ENCODE measurements at regions not wholly inside any gene's neighbourhood (a gene's known extent, or its start where the extent isn't known, plus 50 kb on each side); places are given as distances from the start of the nearest gene placed in this dataset.

GRCh38 chr4:31946456-31946855 is 1226.3 kb downstream of the PCDH7 start:
- DNase-seq (ENCODE audit: low read depth in 3 of 3) = no peak

GRCh38 chr4:31947101-31947500 is 1226.9 kb downstream of the PCDH7 start:
- no peak for DNase-seq (ENCODE audit: low read depth in 3 of 3)

GRCh38 chr4:31949045-31949444 is 1228.9 kb downstream of the PCDH7 start:
- no peak for DNase-seq (ENCODE audit: low read depth in 3 of 3)

GRCh38 chr4:31955346-31955745 is 1235.2 kb downstream of the PCDH7 start:
- no peak for DNase-seq (ENCODE audit: low read depth in 3 of 3)

DNA sequence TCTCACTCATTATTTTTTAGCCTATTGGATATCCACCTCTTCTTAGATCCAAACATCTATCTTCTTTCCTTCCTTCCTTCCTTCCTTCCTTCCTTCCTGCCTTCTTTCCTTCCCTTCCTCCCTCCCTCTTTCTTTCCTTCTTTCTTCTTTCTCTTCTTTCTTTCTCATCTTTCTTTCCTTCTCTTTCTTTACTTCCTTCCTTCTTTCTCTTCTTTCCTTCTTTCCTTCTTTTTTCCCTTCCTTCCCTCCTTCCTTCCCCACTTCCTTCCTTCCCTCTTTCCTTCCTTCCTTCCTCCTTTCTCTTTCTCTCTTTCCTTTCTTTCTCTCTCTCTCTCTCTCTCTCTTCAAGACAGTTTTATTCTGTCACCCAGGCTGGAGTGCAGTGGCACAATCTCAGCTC is 1239.8 kb downstream of the PCDH7 start:
- no peak for DNase-seq (ENCODE audit: low read depth in 3 of 3)

DNA sequence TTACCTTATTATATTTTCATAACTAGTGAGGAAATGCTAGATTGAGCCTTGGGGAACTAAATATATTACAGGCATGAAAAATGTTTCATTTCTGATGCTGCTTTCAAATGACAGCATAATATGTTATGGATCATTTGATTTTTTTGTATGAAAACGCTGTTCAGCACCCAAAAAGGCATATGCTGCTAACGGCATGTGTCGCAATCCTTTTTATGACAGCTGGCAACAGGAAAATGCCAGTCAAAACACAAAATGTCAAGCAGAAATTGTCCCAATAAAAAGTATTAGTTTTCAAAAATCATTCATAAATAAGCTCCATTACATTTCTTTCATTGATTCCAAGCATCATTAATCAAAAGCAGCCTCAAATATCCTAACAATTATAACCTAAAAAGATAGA is 1244.5 kb downstream of the PCDH7 start:
- no peak for DNase-seq (ENCODE audit: low read depth in 3 of 3)

DNA sequence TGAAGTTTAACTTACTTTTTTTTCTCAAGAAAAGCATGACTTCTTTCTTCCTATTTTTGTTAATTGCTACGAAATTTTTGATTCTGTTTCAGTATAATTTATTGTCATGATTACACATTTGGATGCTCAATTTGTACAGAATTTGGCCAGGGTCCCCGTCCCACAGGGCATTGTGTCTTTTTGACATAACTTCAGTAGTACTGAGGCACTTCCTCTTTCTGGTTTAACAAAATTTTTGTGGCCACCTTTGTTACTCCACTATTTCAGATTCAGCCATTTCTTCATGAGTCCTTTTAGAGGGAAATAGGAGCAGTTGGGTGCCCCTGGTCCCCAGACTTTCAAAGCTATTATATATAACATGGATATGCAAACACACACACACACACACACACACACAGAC is 1248.7 kb downstream of the PCDH7 start:
- DNase-seq (ENCODE audit: low read depth in 3 of 3) = no peak

DNA sequence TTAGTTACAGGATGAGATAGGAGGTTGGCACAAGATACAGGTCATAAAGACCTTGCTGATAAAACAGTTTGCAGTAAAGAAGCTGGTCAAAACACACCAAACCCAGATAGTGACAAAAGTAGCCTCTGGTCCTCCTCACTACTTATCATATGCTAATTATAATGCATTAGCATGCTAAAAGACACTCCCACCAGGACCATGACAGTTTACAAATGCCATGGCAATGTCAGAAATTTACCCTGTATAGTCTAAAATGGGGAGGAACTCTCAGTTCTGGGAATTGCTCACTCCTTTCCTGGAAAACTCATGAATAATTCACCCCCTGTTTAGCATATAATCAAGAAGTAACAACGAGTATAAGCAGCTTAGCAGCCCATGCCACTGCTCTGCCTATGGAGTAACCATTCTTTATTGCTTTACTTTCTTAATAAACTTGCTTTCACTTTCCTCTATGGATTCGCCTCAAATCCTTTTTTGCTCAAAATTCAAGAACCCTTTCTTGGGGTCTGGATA is 1254.4 kb downstream of the PCDH7 start:
- no peak for DNase-seq (ENCODE audit: low read depth in 3 of 3)

DNA sequence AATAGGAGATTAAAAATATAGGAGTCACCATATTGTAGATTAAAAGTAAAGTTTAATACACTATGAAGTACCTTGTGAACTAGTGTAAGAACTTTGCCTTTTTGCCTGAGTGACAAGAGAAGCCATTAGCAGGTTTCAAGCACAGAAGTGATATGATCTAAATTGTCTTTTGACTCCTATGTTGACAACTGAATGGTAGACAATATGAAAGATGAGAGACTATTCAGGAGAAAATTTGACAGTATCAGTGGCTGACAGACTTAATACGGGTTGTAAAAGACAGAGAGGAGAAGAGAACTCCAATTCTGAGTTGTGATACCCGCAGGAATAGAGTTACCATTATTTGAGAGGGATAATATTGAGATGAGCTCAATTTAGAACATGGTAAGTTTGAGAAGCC is 1259.8 kb downstream of the PCDH7 start:
- no peak for DNase-seq (ENCODE audit: low read depth in 3 of 3)

- DNase-seq (ENCODE audit: low read depth in 3 of 3) = no peak
Observed at GRCh38 chr4:31983246-31983645, 1263.1 kb downstream of the PCDH7 start.

- DNase-seq (ENCODE audit: low read depth in 3 of 3) = no peak
Observed at GRCh38 chr4:31983677-31984076, 1263.5 kb downstream of the PCDH7 start.

DNA sequence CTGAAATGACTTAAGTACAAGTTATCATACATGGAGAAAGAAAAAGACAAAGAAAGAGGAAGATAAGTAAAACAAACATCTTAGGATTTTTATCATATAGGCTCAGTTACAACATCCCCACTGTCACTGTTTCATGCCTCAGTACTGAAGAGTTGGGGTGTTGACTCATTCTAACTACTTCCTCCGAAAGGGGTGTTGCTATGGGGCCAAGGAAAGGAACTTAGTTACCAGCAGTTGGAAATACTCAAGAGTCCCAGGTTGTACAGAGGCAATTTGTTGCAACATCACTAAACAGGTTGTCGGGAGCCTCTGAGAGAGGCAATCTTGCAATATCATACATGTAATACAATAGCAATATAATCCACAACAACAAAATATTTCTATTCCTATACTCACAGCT is 1264.7 kb downstream of the PCDH7 start:
- DNase-seq (ENCODE audit: low read depth in 3 of 3) = no peak

- no peak for DNase-seq (ENCODE audit: low read depth in 3 of 3)
Observed at GRCh38 chr4:31995943-31996901, 1276.1 kb downstream of the PCDH7 start.

GRCh38 chr4:31998807-31999206 is 1278.6 kb downstream of the PCDH7 start:
- no peak for DNase-seq (ENCODE audit: low read depth in 3 of 3)

DNA sequence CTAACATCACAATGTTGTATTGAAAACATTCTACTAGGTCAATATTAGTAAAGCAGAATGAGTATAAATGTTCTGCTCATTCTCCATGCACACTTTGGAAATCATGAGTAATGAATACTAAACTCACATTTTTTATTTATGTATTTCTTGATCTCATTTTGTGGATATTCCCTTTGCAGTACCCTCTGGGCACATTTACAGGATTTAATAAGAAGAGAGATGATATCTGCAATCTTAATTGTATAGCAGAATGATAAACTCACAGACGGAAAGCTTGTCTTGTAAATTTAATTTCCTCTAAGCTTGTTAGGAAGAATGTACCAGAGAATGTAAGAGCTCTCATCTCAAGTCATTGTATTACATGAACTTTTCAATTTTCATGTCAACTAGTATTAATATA is 1279.7 kb downstream of the PCDH7 start:
- no peak for DNase-seq (ENCODE audit: low read depth in 3 of 3)

GRCh38 chr4:32000846-32001488 is 1280.8 kb downstream of the PCDH7 start:
- DNase-seq (ENCODE audit: low read depth in 3 of 3) = no peak

DNA sequence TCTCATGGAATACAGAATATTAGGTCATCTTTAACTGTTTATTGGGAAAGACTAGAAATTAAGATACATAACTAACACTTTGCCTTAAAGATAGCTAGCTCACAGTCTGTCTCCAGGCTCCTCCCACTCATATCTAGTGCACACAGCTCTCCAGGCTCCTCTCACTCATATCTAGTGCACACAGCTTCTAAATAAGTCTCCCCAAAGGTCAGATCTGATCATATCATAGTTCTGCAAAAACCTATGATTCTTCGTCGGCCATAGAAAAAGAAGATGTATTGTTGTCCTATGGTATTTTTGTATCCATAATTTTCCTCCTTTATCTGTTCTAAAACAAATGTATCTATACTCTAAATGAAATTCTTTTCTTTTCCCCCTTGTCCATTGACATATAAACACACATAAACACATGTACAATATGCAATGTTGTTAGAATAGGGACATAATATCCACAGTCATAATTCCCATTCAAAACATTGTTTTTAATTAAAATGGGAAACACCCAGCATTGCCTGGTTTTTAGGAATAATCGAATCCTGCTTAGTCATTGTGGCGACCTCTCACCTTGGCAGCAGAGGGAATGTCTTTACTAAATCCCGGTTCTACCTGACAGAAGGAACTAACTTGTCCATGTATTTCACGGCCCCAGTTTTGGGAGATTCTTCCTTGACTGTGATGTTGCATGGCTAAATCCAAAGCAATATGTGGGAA is 1282.0 kb downstream of the PCDH7 start:
- no peak for DNase-seq (ENCODE audit: low read depth in 3 of 3)

- no peak for DNase-seq (ENCODE audit: low read depth in 3 of 3)
Observed at GRCh38 chr4:32003548-32003947, 1283.4 kb downstream of the PCDH7 start.

GRCh38 chr4:32010221-32010620 is 1290.1 kb downstream of the PCDH7 start:
- DNase-seq (ENCODE audit: low read depth in 3 of 3) = no peak

DNA sequence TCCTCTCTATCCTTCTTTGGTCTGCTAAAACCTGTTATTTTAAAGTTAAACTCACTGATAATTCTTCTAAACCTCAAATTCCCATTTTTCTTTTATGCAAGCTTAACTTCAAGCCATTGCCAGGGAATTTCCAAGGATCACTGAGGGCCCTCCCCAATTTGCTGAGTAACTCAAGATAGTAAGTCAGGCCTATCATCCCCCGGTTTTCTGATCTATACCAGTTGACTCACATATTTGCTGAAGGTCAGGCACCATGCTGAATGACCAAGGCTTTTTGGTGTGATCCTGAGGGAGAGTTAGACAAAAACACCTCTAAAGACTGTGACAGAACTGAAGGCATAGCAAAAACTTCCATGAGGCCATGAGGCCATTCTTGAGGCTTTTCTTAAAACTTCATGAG is 1301.9 kb downstream of the PCDH7 start:
- DNase-seq (ENCODE audit: low read depth in 3 of 3) = no peak

- no peak for DNase-seq (ENCODE audit: low read depth in 3 of 3)
Observed at GRCh38 chr4:32025851-32026459, 1305.8 kb downstream of the PCDH7 start.

- DNase-seq (ENCODE audit: low read depth in 3 of 3) = no peak
Observed at GRCh38 chr4:32030406-32030805, 1310.2 kb downstream of the PCDH7 start.

Data from stimulated activated CD4-positive, alpha-beta T cell treated with anti-CD3 and anti-CD28 coated beads, TNF-alpha, amount 100 ng/mL, for 24 hours (primary cell).